ENCODE measurements at regions not wholly inside any gene's neighbourhood (a gene's known extent, or its start where the extent isn't known, plus 50 kb on each side); places are given as distances from the start of the nearest gene placed in this dataset.
"Not testable (repeated sequence)": the region's sequence is repeated elsewhere in the genome, so short reads cannot be mapped to it uniquely, and the experiment has no call there.

DNA sequence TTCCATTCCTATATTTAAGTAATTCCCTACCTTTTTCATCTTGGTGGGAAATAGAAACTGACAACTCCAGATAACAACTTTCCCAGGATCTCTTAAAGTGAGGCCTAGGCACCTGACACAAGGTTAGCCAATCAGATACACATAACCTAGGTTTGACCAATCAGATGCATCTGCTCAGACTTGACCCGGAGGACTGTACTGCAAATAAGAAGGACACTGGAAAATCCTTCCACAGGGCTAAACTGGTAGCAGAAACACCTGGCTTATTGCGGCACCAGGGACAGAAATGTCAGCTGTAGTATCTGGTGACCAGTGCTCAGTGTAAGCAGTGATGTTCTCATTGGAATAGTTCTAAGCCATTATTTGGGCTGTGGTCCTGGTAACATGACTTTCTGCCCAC is 204.5 kb upstream of the SLCO3A1 start:
- Histone ChIP-seq H3K27ac (no peak overlapping the region), H3K4me1 (no peaks in the 10 kb centered on the region), H3K27me3 (no peaks in the 10 kb centered on the region), H3K9me3 (no peaks in the 10 kb centered on the region), H3K36me3 (no peaks in the 10 kb centered on the region), H3K4me3 (no peak overlapping the region)
- TF ChIP-seq POLR2A (IDR thresholded peaks at IDR 0.05), result no peak
- TF ChIP-seq CTCF (IDR thresholded peaks at IDR 0.05 in 4 of 5, conservative IDR thresholded peaks at IDR 0.05 in 1 of 5), result no peak
- intact Hi-C loops (cut with DNase I; ENCODE audit: low total_unique reads), result no loop called here
- DNase-seq (no peak), ATAC-seq (no peak)
- in situ Hi-C loops (cut with MboI; ENCODE audit: low sequenced_read_pairs in 4 of 4), result no loop called here

DNA sequence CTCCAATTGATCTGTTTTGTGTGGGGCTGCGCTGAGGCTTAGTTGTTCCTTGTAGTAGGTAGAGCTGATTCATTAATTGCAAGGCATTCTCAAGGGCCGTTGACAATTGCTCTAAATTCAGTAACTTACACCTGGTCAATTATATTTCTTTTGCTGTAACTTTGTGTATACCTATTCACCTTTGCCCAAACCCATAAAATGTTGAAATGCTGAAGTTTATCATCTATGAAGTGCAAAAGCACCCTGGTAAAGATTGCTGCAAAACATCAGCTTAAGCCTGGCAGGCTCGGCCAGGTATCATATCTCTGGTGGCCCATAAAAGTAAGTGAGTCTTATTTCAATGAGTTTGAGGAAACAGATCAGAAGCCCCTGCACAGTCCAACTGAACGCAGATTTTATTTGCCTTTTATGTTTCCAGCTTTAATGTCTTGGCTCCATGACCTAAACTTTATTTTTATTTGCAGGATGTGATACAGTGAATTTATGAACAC is 203.6 kb upstream of the SLCO3A1 start:
- no peak for ATAC-seq
- Histone ChIP-seq H3K4me1 (no peaks in the 10 kb centered on the region), H3K27ac (no peak overlapping the region), H3K36me3 (no peaks in the 10 kb centered on the region), H3K9me3 (no peaks in the 10 kb centered on the region), H3K27me3 (no peaks in the 10 kb centered on the region), H3K4me3 (no peak overlapping the region)
- intact Hi-C loops (cut with DNase I; ENCODE audit: low total_unique reads), result no loop called here
- DNase-seq, result no peak
- in situ Hi-C loops (cut with MboI; ENCODE audit: low sequenced_read_pairs in 4 of 4), result loop anchor here in 1 of 4 donors (25.0 kb wide), 1 partner anchor 338 kb away; no protein-coding TSS in a partner anchor
- TF ChIP-seq CTCF (IDR thresholded peaks at IDR 0.05 in 4 of 5, conservative IDR thresholded peaks at IDR 0.05 in 1 of 5), result no peak
- no peak for TF ChIP-seq POLR2A (IDR thresholded peaks at IDR 0.05)

DNA sequence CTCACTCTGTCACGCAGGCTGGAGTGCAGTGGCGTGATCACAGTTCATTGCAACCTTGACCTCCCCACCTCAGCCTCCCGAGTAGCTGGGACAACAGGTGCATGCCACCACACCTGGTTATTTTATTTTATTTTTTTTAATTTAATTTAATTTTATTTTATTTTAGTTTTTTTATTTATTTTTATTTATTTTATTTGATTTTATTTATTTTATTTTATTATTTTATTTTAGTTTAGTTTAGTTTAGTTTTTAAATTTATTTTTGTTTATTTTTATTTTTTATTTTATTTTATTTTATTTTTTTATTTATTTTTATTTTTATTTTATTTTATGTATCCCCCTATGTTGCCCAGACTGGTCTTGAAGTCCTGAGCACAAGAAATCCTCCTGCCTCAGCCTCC is 202.3 kb upstream of the SLCO3A1 start:
- no peak for TF ChIP-seq POLR2A (IDR thresholded peaks at IDR 0.05)
- Histone ChIP-seq H3K9me3 (no peaks in the 10 kb centered on the region), H3K4me3 (no peak overlapping the region), H3K36me3 (no peaks in the 10 kb centered on the region), H3K27me3 (no peaks in the 10 kb centered on the region), H3K4me1 (no peaks in the 10 kb centered on the region), H3K27ac (no peak overlapping the region)
- intact Hi-C loops (cut with DNase I; ENCODE audit: low total_unique reads), result no loop called here
- in situ Hi-C loops (cut with MboI; ENCODE audit: low sequenced_read_pairs in 4 of 4), result loop anchor here in 1 of 4 donors (25.0 kb wide), 1 partner anchor 339 kb away; no protein-coding TSS in a partner anchor
- DNase-seq (no peak), ATAC-seq (no peak)

- DNase-seq (no peak), ATAC-seq (no peak)
- TF ChIP-seq POLR2A (IDR thresholded peaks at IDR 0.05) (no peak), CTCF (IDR thresholded peaks at IDR 0.05 in 4 of 5, conservative IDR thresholded peaks at IDR 0.05 in 1 of 5) (no peak)
- no peaks in the 10 kb centered on the region for H3K4me1 ChIP-seq
- H3K9me3 ChIP-seq, result no peaks in the 10 kb centered on the region
- in situ Hi-C loops (cut with MboI; ENCODE audit: low sequenced_read_pairs in 4 of 4), result loop anchor here in 1 of 4 donors (25.0 kb wide), 1 partner anchor 340 kb away; no protein-coding TSS in a partner anchor
- no peak overlapping the region for H3K27ac ChIP-seq
- no peak overlapping the region for H3K4me3 ChIP-seq
- H3K27me3 ChIP-seq, result no peaks in the 10 kb centered on the region
- no peaks in the 10 kb centered on the region for H3K36me3 ChIP-seq
- intact Hi-C loops (cut with DNase I; ENCODE audit: low total_unique reads), result no loop called here
Observed at GRCh38 chr15:91652610-91653207, 200.8 kb upstream of the SLCO3A1 start.

GRCh38 chr15:91655563-91656290 is 197.8 kb upstream of the SLCO3A1 start:
- ATAC-seq; H3K4me1 ChIP-seq; intact Hi-C loops (cut with DNase I; ENCODE audit: low total_unique reads): not testable (repeated sequence)

More at GRCh38 chr15:91655563-91656290, 197.8 kb upstream of the SLCO3A1 start:
- H3K36me3 ChIP-seq, DNase-seq, H3K4me3 ChIP-seq, H3K27me3 ChIP-seq, H3K27ac ChIP-seq, H3K9me3 ChIP-seq: not testable (repeated sequence)
- in situ Hi-C loops (cut with MboI; ENCODE audit: low sequenced_read_pairs in 4 of 4), result loop anchor here in 1 of 4 donors (25.0 kb wide), 1 partner anchor 343 kb away; no protein-coding TSS in a partner anchor

Data from gastrocnemius medialis (tissue), 4 donors.